Parathyroid adenoma (tissue), 2 donors: ENCODE measurements at regions not wholly inside any gene's neighbourhood (a gene's known extent, or its start where the extent isn't known, plus 50 kb on each side); places are given as distances from the start of the nearest gene placed in this dataset.

Source experiments
- H2AFZ ChIP-seq: fragments of 300-600 bp; sonication (generic); one replicate; pipeline ENCODE4 v1.7.0; 2017; ENCODE audit warnings: antibody characterized with exemption, mild to moderate bottlenecking
- H3K27ac ChIP-seq: fragments of 300-600 bp; sonication (generic); one replicate; pipeline ENCODE4 v1.7.0; 2017
- H3K27me3 ChIP-seq: fragments of 300-600 bp; sonication (generic); one replicate; pipeline ENCODE4 v1.7.0; 2017; ENCODE audit warnings: low read length; ENCODE audit not compliant: control insufficient read depth, insufficient read depth
- H3K36me3 ChIP-seq: fragments of 300-600 bp; sonication (generic); one replicate; pipeline ENCODE4 v1.7.0; 2017; ENCODE audit warnings: low read length; ENCODE audit not compliant: control insufficient read depth, insufficient read depth
- H3K4me1 ChIP-seq: fragments of 300-600 bp; sonication (generic); one replicate; pipeline ENCODE4 v1.7.0; 2017; ENCODE audit warnings: control low read depth
- H3K4me2 ChIP-seq: fragments of 300-600 bp; sonication (generic); one replicate; pipeline ENCODE4 v1.7.0; 2017; ENCODE audit warnings: low read length
- H3K4me3 ChIP-seq: fragments of 300-600 bp; sonication (generic); one replicate; pipeline ENCODE4 v1.7.0; 2017; ENCODE audit warnings: low read depth, low read length
- H3K79me2 ChIP-seq: fragments of 300-600 bp; sonication (generic); one replicate; pipeline ENCODE4 v1.7.0; 2017; ENCODE audit warnings: control low read depth
- H3K9ac ChIP-seq: fragments of 300-600 bp; sonication (generic); one replicate; pipeline ENCODE4 v1.7.0; 2017; ENCODE audit warnings: mild to moderate bottlenecking
- H3K9me3 ChIP-seq: fragments of 300-600 bp; sonication (generic); one replicate; pipeline ENCODE4 v1.7.0; 2017; ENCODE audit warnings: low read length; ENCODE audit not compliant: control insufficient read depth
- TF ChIP-seq, protein P1 (sequence below): fragments of 300-600 bp; sonication (generic); IDR thresholded peaks from one replicate; pipeline ENCODE4 v1.7.0; 2017; ENCODE audit warnings: antibody characterized with exemption, mild to moderate bottlenecking
- donor health status: primary hyperparathyroidism.

DNA sequence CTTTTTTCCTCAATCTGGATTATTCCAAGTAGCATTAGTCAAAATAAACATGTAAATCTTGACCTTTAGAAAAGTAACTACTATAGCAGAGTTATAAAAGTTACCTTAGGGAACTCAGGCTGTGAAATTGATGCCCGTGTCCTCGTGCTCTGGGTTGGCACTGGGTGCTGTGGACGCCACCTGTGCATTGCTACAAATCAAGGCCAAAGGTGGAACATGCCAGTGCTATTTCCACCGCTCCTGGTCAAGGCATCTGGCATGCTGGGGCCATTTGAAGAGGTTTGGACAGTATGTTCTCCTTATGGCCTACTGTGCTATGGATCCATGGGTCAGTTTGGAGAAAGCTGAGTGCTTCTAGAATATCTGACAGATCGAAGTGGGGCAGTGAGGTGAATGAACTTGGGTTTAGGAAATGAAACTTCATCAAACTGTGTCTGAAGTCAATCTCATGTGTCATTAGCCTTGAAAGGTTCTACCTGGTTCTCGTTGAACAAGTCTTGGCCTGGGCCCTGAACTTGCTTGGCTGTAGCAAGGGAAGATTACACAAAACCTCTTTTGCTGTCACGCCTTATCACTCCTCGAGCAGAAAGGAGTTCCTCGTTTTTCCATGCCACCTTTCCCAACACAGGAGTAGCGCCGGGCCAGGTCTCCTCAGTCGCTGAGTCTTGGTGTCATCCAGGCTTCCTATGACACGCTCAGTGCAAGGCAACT lies 397.6 kb upstream of the RGMA start:
- no peak overlapping the region for H3K9ac ChIP-seq
- H3K27me3 ChIP-seq = no peaks in the 10 kb centered on the region
- no peaks in the 10 kb centered on the region for H3K36me3 ChIP-seq
- H3K4me2 ChIP-seq = no peak overlapping the region
- no peaks in the 10 kb centered on the region for H3K9me3 ChIP-seq
- no peak overlapping the region for H2AFZ ChIP-seq
- H3K4me3 ChIP-seq = no peak overlapping the region
- no peak overlapping the region for H3K27ac ChIP-seq
- no peaks in the 10 kb centered on the region for H3K79me2 ChIP-seq
- H3K4me1 ChIP-seq = no peaks in the 10 kb centered on the region
- TF ChIP-seq, protein P1, sequence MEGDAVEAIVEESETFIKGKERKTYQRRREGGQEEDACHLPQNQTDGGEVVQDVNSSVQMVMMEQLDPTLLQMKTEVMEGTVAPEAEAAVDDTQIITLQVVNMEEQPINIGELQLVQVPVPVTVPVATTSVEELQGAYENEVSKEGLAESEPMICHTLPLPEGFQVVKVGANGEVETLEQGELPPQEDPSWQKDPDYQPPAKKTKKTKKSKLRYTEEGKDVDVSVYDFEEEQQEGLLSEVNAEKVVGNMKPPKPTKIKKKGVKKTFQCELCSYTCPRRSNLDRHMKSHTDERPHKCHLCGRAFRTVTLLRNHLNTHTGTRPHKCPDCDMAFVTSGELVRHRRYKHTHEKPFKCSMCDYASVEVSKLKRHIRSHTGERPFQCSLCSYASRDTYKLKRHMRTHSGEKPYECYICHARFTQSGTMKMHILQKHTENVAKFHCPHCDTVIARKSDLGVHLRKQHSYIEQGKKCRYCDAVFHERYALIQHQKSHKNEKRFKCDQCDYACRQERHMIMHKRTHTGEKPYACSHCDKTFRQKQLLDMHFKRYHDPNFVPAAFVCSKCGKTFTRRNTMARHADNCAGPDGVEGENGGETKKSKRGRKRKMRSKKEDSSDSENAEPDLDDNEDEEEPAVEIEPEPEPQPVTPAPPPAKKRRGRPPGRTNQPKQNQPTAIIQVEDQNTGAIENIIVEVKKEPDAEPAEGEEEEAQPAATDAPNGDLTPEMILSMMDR = no peak

DNA sequence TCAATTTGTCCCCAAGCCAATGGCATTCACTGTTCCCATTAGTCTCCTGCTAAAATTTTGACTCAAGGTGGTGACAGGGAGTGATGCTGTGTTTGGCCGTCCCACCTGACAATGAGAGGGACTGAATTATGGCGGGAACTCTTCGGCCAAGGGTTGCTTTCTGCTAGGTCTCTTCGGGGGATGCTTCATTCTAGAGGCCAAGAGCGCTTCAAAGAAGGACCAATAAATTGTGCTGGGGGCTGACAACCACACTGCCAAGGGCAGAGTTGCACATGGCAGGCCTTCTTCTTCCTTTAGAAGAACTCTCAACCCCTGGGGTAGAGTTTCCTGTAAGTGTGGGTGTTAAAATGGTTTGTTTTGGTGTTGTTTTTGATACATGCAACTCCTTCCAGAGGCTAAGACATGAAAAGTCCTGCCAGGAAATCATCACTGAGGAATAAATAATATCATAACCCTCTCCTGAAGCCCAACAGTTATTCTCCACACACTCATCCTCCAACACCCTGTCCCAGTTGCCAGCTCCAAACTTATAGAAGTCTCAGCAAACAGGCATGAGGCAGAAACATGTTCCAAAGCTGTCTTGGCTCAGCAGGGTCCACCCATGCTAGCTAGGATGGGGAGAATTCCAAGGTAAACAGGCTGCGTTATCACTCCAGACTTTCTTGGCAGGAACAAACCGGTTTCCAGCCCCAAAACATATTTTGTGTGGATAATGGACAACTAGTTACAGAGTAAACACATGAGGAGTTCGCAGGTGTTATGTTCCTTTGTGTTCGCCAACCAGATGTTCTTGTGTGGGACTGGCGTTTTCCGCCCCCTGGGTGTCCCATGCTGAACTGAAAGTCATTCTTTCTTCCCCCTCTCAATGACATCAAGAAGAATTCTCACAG lies 396.7 kb upstream of the RGMA start:
- Histone ChIP-seq H3K27ac (no peak overlapping the region), H2AFZ (no peak overlapping the region), H3K9me3 (no peaks in the 10 kb centered on the region), H3K36me3 (no peaks in the 10 kb centered on the region), H3K4me1 (no peaks in the 10 kb centered on the region), H3K4me3 (no peak overlapping the region), H3K4me2 (no peak overlapping the region), H3K27me3 (no peaks in the 10 kb centered on the region), H3K9ac (no peak overlapping the region), H3K79me2 (no peaks in the 10 kb centered on the region)
- TF ChIP-seq, protein P1 = no peak

DNA sequence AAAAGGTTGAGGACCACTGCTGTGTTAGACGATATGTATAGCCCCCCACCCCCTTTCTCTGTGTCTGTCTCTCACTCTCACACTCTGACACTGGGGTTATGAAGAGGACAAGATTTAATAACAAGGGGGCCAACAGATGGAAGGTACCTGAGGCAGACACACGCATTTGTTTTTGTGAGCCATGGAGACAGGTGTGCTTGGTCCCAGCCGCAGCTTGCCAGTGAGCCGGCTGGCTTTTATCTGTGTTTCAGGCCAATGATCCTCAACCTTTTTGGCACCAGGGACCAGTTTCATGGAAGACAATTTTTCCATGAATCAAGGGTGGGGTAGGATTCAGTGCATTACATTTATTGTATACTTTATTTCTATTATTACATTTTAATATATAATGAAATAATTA lies 394.9 kb upstream of the RGMA start:
- Histone ChIP-seq H3K4me2 (no peak overlapping the region), H3K27me3 (no peaks in the 10 kb centered on the region), H3K36me3 (no peaks in the 10 kb centered on the region), H3K4me1 (no peaks in the 10 kb centered on the region), H2AFZ (no peak overlapping the region), H3K4me3 (no peak overlapping the region), H3K27ac (no peak overlapping the region), H3K9me3 (no peaks in the 10 kb centered on the region), H3K79me2 (no peaks in the 10 kb centered on the region), H3K9ac (no peak overlapping the region)
- TF ChIP-seq, protein P1 = no peak

DNA sequence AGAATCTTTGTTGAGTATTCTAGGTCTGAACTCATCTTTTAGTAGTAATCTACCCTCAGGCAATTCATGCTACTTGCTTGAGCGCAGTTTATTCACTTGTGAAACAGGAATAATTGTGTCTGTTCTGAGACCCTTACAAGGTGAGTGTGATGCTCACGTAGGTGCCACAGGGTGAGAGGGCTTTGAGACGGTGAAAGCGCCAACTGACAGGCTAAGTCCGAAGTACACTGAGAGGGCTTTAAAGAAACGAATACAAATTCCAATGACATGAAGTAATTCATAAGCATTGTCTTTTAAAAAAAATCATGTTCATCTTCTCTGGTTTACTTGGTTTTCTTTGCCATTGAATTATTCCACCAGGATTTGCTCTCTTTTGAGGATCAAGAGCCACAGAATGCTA lies 393.7 kb upstream of the RGMA start:
- Histone ChIP-seq H3K4me2 (no peak overlapping the region), H3K9ac (no peak overlapping the region), H3K27me3 (no peaks in the 10 kb centered on the region), H3K4me1 (no peaks in the 10 kb centered on the region), H3K36me3 (no peaks in the 10 kb centered on the region), H3K4me3 (no peak overlapping the region), H2AFZ (no peak overlapping the region), H3K79me2 (no peaks in the 10 kb centered on the region), H3K27ac (no peak overlapping the region), H3K9me3 (no peaks in the 10 kb centered on the region)
- TF ChIP-seq, protein P1 = no peak
